ENCODE measurements at regions not wholly inside any gene's neighbourhood (a gene's known extent, or its start where the extent isn't known, plus 50 kb on each side); places are given as distances from the start of the nearest gene placed in this dataset.

GRCh38 chr4:38392223-38392855 lies 271.7 kb upstream of the KLF3 start:
- no peaks in the 10 kb centered on the region for H3K9me3 ChIP-seq
- H3K4me3 ChIP-seq = no peak overlapping the region
- intact Hi-C loops (cut with DNase I) = no loop called here

GRCh38 chr4:38396091-38396490 lies 267.9 kb upstream of the KLF3 start:
- WGBS (ENCODE audit: insufficient coverage, low coverage, low lambda C conversion rate, missing lambda C conversion rate) = 38% methylated on average over 3 of the region's 3 CpGs
- no peak overlapping the region for H3K27ac ChIP-seq

More at GRCh38 chr4:38392223-38392855, 271.7 kb upstream of the KLF3 start:
- Histone ChIP-seq H3K36me3 (no peaks in the 10 kb centered on the region), H3K27me3 (no peaks in the 10 kb centered on the region), H3K4me1 (peaks cover 0 to 13% (median 4%) of the 10 kb centered on the region in 4 donors), H3K27ac (no peak overlapping the region)
- ATAC-seq (no peak), DNase-seq (no peak)
- no peak for TF ChIP-seq POLR2A (IDR thresholded peaks at IDR 0.05)
- WGBS (ENCODE audit: insufficient coverage, low coverage, low lambda C conversion rate, missing lambda C conversion rate) = no CpG with 5 or more reads among the region's 1 CpG

GRCh38 chr4:38396845-38397547 lies 267.0 kb upstream of the KLF3 start:
- ATAC-seq (peak; percentile 38 to 72 (median 51)), DNase-seq (no peak)
- Histone ChIP-seq H3K36me3 (no peaks in the 10 kb centered on the region), H3K9me3 (no peaks in the 10 kb centered on the region), H3K4me3 (no peak overlapping the region), H3K27ac (no peak overlapping the region), H3K27me3 (no peaks in the 10 kb centered on the region), H3K4me1 (peaks cover 0 to 8% (median 0%) of the 10 kb centered on the region in 4 donors)
- TF ChIP-seq CTCF (IDR thresholded peaks at IDR 0.05) (no peak), POLR2A (IDR thresholded peaks at IDR 0.05) (no peak)
- intact Hi-C loops (cut with DNase I) = no loop called here
- 82% methylated on average over 3 of the region's 4 CpGs for WGBS (ENCODE audit: insufficient coverage, low coverage, low lambda C conversion rate, missing lambda C conversion rate)

More at GRCh38 chr4:38396091-38396490, 267.9 kb upstream of the KLF3 start:
- no peak for DNase-seq
- H3K9me3 ChIP-seq = no peaks in the 10 kb centered on the region
- H3K36me3 ChIP-seq = no peaks in the 10 kb centered on the region
- intact Hi-C loops (cut with DNase I) = no loop called here
- TF ChIP-seq CTCF (IDR thresholded peaks at IDR 0.05) (no peak), POLR2A (IDR thresholded peaks at IDR 0.05) (no peak)
- no peaks in the 10 kb centered on the region for H3K27me3 ChIP-seq
- ATAC-seq = peak in 1 of 4 donors; percentile 64
- H3K4me1 ChIP-seq = peaks cover 0 to 8% (median 0%) of the 10 kb centered on the region in 4 donors
- no peak overlapping the region for H3K4me3 ChIP-seq

GRCh38 chr4:38400946-38401345 lies 263.1 kb upstream of the KLF3 start:
- H3K4me3 ChIP-seq = no peak overlapping the region
- no peak for TF ChIP-seq POLR2A (IDR thresholded peaks at IDR 0.05)
- no peak for DNase-seq
- no peaks in the 10 kb centered on the region for H3K36me3 ChIP-seq
- WGBS (ENCODE audit: insufficient coverage, low coverage, low lambda C conversion rate, missing lambda C conversion rate) = 71% methylated on average over 1 of the region's 3 CpGs
- peaks cover 0 to 8% (median 0%) of the 10 kb centered on the region in 4 donors for H3K4me1 ChIP-seq
- H3K27me3 ChIP-seq = no peaks in the 10 kb centered on the region
- H3K9me3 ChIP-seq = no peaks in the 10 kb centered on the region
- ATAC-seq = no peak
- intact Hi-C loops (cut with DNase I) = no loop called here
- H3K27ac ChIP-seq = no peak overlapping the region

- no peaks in the 10 kb centered on the region for H3K36me3 ChIP-seq
- no peaks in the 10 kb centered on the region for H3K4me1 ChIP-seq
- 74% methylated on average over 2 of the region's 3 CpGs for WGBS (ENCODE audit: insufficient coverage, low coverage, low lambda C conversion rate, missing lambda C conversion rate)
- TF ChIP-seq POLR2A (IDR thresholded peaks at IDR 0.05) = no peak
- TF ChIP-seq CTCF (IDR thresholded peaks at IDR 0.05) = no peak
- H3K27me3 ChIP-seq = no peaks in the 10 kb centered on the region
- peak in 1 of 4 donors; percentile 41 for ATAC-seq
- H3K27ac ChIP-seq = no peak overlapping the region
- intact Hi-C loops (cut with DNase I) = no loop called here
- no peak overlapping the region for H3K4me3 ChIP-seq
- DNase-seq = no peak
- no peaks in the 10 kb centered on the region for H3K9me3 ChIP-seq
These were observed 257.8 kb upstream of the KLF3 start for GRCh38 chr4:38406243-38406642.

All from right lobe of liver (tissue), 6 donors.